ENCODE measurements at regions not wholly inside any gene's neighbourhood (a gene's known extent, or its start where the extent isn't known, plus 50 kb on each side); places are given as distances from the start of the nearest gene placed in this dataset.

DNA sequence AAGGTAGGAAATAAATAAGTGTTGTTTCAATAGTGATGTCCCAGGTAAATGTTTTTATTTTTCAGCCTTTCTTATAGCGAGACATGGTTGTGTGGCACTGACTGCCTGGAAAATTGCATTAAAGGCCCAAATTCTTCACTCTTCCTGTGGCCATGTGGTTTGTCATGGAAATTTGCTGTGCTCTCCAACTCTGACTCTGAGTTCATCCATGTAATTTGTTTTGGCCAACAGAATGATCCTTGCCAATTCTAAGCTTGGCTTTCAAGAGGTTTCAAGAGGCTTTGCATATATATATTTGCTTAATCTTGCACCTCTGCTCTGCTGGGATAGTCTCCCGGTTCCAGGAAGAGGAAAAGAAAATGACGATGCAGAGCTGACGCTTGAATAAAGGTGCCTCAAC lies 107.5 kb upstream of the ARHGEF26 start:
- TF ChIP-seq, protein P1, sequence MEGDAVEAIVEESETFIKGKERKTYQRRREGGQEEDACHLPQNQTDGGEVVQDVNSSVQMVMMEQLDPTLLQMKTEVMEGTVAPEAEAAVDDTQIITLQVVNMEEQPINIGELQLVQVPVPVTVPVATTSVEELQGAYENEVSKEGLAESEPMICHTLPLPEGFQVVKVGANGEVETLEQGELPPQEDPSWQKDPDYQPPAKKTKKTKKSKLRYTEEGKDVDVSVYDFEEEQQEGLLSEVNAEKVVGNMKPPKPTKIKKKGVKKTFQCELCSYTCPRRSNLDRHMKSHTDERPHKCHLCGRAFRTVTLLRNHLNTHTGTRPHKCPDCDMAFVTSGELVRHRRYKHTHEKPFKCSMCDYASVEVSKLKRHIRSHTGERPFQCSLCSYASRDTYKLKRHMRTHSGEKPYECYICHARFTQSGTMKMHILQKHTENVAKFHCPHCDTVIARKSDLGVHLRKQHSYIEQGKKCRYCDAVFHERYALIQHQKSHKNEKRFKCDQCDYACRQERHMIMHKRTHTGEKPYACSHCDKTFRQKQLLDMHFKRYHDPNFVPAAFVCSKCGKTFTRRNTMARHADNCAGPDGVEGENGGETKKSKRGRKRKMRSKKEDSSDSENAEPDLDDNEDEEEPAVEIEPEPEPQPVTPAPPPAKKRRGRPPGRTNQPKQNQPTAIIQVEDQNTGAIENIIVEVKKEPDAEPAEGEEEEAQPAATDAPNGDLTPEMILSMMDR (IDR thresholded peaks at IDR 0.05; ENCODE audit: low read depth, low read length): no peak
- no peak overlapping the region for H3K4me3 ChIP-seq (ENCODE audit: low read depth, low read length)

DNA sequence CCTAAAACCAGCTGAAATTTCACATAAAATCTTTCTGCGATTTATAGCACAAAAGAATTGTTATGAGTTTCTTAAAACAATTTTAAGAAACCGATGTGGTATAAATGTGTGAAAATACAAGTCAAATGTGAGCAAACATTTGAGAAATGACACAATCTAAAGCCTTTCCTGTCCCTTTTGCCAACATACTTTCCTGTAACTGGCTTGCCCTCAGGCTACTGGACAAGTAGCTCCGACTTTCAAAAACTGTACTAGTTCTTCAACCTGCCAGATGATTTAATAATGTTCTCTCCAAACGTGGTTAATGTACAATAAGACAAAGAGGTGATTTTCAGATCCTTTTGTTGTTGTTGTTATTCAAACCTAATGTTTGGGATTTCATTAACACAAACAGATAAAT lies 105.9 kb upstream of the ARHGEF26 start:
- H3K4me3 ChIP-seq (ENCODE audit: low read depth, low read length): no peak overlapping the region
- TF ChIP-seq, protein P1 (IDR thresholded peaks at IDR 0.05; ENCODE audit: low read depth, low read length): no peak

DNA sequence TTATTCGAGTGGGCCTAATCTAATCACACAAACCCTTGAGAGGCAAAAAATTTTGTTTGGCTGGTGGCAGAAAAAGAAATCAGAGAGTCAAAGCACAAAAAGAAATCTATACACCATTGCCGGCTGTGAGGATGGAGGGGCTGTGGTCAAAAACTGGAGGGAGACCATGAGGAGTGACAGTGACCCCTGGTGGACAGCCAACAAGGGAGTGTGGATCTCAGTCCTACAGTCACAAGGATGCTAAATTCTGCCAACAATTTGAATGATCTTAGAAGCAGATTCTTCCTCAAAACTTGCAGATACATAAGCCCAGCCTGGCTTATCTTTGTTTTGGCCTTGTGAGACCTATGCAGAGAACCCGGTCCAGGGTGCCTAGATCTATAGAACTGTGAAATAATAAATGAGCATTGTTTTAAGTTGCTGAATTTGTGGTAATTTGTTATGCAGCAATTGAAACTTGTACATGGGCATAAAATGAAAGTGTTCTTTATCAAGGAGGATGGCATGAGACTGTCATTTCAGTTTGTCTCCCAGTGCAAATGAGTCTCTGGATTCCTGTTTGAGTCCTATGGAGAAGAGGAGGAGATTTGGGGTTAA lies 103.0 kb upstream of the ARHGEF26 start:
- TF ChIP-seq, protein P1 (IDR thresholded peaks at IDR 0.05; ENCODE audit: low read depth, low read length): no peak
- H3K4me3 ChIP-seq (ENCODE audit: low read depth, low read length): no peak overlapping the region

DNA sequence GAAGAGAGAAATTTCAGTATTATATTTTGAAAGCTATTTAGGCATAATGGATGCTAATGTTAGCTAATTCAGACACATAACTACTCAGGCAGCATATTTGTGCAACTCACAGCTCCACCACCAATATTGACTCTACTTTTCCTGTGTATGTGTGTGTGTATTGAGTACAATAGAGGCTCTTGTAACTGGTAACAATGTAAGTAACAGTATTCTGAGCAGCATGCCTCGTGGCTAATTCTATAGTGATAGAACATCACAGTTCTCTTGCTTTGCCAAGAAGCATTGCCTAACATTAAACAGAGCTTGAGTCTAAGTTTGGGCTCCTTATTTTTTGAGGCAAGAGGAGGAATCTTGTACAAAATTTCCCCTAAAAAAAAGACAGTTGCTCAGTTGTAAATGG lies 98.6 kb upstream of the ARHGEF26 start:
- H3K4me3 ChIP-seq (ENCODE audit: low read depth, low read length): no peak overlapping the region
- TF ChIP-seq, protein P1 (IDR thresholded peaks at IDR 0.05; ENCODE audit: low read depth, low read length): no peak

DNA sequence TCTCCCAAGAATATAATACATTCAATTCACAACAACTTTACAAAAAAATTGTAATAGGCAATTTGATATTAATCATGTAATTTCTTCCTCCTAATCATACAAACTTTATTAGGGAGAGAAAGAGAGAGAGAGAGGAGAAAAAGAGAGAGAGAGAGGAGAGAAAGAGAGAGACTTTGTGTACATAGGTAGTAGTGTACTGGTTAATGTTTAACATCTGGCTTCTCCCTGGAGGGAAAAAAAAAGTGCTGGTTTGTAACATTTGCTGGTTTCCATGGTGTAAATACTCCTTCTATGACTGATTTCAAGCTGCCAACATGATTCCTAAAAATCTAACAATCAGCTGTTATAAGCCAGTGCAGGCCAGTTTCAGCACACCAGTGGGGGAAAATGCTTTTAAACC lies 98.0 kb upstream of the ARHGEF26 start:
- H3K4me3 ChIP-seq (ENCODE audit: low read depth, low read length): no peak overlapping the region
- TF ChIP-seq, protein P1 (IDR thresholded peaks at IDR 0.05; ENCODE audit: low read depth, low read length): no peak

DNA sequence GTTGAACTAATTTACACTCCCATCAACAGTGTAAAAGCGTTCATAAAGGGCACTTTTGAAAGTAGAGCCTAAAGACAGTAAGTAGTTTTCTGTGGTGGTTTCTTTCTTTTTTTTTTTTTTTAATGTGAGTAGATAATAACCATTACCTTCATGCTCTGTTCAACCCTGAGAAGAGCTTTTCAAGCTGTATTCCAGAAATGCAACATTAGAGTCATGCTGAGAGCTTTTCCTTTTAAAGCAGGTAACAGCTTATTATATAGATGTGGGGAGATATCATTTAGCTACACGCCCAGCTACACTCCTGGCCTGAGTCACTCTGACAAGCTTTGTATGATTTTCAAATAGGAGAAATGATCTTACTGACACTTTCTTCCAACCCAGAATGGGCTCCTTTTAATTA lies 96.2 kb upstream of the ARHGEF26 start:
- TF ChIP-seq, protein P1 (IDR thresholded peaks at IDR 0.05; ENCODE audit: low read depth, low read length): no peak
- H3K4me3 ChIP-seq (ENCODE audit: low read depth, low read length): no peak overlapping the region

DNA sequence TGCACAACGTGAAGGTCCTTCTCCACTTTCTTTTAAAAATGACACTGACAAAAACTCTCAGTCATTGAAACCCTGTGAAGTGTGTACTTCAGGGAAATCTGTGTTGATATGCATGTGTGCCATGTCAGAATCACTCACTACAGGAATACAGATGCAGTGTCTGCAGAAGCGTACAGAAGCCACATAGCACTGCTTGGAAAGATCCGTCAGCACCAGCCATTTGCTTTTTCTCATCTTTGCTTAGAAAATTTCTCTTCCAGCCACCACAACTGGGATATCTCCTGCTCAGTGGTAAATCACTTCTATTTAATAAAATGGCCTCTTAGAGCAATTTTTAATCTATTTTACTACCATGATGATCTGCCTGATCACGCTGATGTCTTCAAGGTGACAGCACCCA lies 91.3 kb upstream of the ARHGEF26 start:
- H3K4me3 ChIP-seq (ENCODE audit: low read depth, low read length): no peak overlapping the region
- TF ChIP-seq, protein P1 (IDR thresholded peaks at IDR 0.05; ENCODE audit: low read depth, low read length): no peak
